DOHH2 (cell line): ENCODE measurements at regions not wholly inside any gene's neighbourhood (a gene's known extent, or its start where the extent isn't known, plus 50 kb on each side); places are given as distances from the start of the nearest gene placed in this dataset.
"Not testable (repeated sequence)": the region's sequence is repeated elsewhere in the genome, so short reads cannot be mapped to it uniquely, and the experiment has no call there.

Source experiments
- H3F3A ChIP-seq: fragments of 200-600 bp; sonication (generic), shearing (Covaris generic); 2 replicates; pipeline ENCODE4 v1.6.0; 2016; ENCODE audit warnings: antibody characterized with exemption, mild to moderate bottlenecking; ENCODE audit not compliant: control insufficient read depth, insufficient read depth
- H3K27ac ChIP-seq: fragments of 200-600 bp; sonication (generic); 2 replicates; pipeline ENCODE4 v1.5.1; 2014; ENCODE audit warnings: low read depth, mild to moderate bottlenecking, low read length, moderate library complexity
- H3K27me3 ChIP-seq: fragments of 200-600 bp; sonication (generic); 2 replicates; pipeline ENCODE4 v1.6.1; 2014; ENCODE audit warnings: mild to moderate bottlenecking, low read length, mixed read lengths; ENCODE audit not compliant: control insufficient read depth
- H3K36me3 ChIP-seq: fragments of 200-600 bp; sonication (generic); 2 replicates; pipeline ENCODE4 v1.6.1; 2014; ENCODE audit warnings: mild to moderate bottlenecking, low read length, moderate library complexity, mixed read lengths; ENCODE audit not compliant: control insufficient read depth
- H3K4me1 ChIP-seq: fragments of 200-600 bp; sonication (generic); 2 replicates; pipeline ENCODE4 v1.6.1; 2014; ENCODE audit warnings: mild to moderate bottlenecking, low read length, mixed read lengths; ENCODE audit not compliant: control insufficient read depth
- H3K4me2 ChIP-seq: fragments of 200-600 bp; sonication (generic); 2 replicates; pipeline ENCODE4 v1.6.0; 2014; ENCODE audit warnings: mild to moderate bottlenecking, low read length, moderate library complexity
- H3K4me3 ChIP-seq: fragments of 200-600 bp; sonication (generic); 2 replicates; pipeline ENCODE4 v1.5.1; 2014; ENCODE audit warnings: mild to moderate bottlenecking, low read length, mixed read lengths
- H3K79me2 ChIP-seq: fragments of 200-600 bp; sonication (generic); 2 replicates; pipeline ENCODE4 v1.6.1; 2014; ENCODE audit warnings: mild to moderate bottlenecking, low read length, mixed read lengths; ENCODE audit not compliant: control insufficient read depth
- H3K9me2 ChIP-seq: fragments of 200-600 bp; sonication (generic); replicated peaks from 2 replicates; pipeline ENCODE4 v1.6.1; 2014; ENCODE audit warnings: mild to moderate bottlenecking, low read length, mixed read lengths; ENCODE audit not compliant: control insufficient read depth
- H3K9me3 ChIP-seq: fragments of 200-600 bp; sonication (generic); 2 replicates; pipeline ENCODE4 v1.6.1; 2014; ENCODE audit warnings: antibody characterized with exemption, low read length, mixed read lengths; ENCODE audit not compliant: control insufficient read depth, insufficient read depth
- H4K20me1 ChIP-seq: fragments of 200-600 bp; sonication (generic); 2 replicates; pipeline ENCODE4 v1.6.0; 2014; ENCODE audit warnings: low read depth, mild to moderate bottlenecking, antibody characterized with exemption, low read length, moderate library complexity; ENCODE audit not compliant: control insufficient read depth, insufficient read depth
- CTCF ChIP-seq: fragments of 200-600 bp; sonication (generic); IDR thresholded peaks from one replicate; pipeline ENCODE4 v1.5.1; 2014; ENCODE audit warnings: antibody characterized with exemption, mild to moderate bottlenecking, low read depth, low read length; ENCODE audit not compliant: poor library complexity, severe bottlenecking
- EZH2phosphoT487 ChIP-seq: fragments of 200-600 bp; sonication (generic); IDR thresholded peaks from 2 replicates; pipeline ENCODE4 v1.6.1; 2017; ENCODE audit warnings: borderline replicate concordance, mild to moderate bottlenecking, antibody characterized with exemption, low read length, moderate library complexity, mixed read lengths

- H3K79me2 ChIP-seq, result no peaks in the 10 kb centered on the region
- H4K20me1 ChIP-seq, result no peaks in the 10 kb centered on the region
- H3K27ac ChIP-seq, result no peak overlapping the region
- H3K9me2 ChIP-seq, result no peaks in the 10 kb centered on the region
- H3K4me1 ChIP-seq, result no peaks in the 10 kb centered on the region
- H3F3A ChIP-seq, result no peaks in the 10 kb centered on the region
- no peak for TF ChIP-seq EZH2phosphoT487
- no peak for TF ChIP-seq CTCF
- no peaks in the 10 kb centered on the region for H3K27me3 ChIP-seq
- no peak overlapping the region for H3K4me3 ChIP-seq
- no peak overlapping the region for H3K4me2 ChIP-seq
- no peaks in the 10 kb centered on the region for H3K36me3 ChIP-seq
- H3K9me3 ChIP-seq, result no peaks in the 10 kb centered on the region
Measured at GRCh38 chr10:65100146-65100545, 1578.9 kb downstream of the REEP3 start.

GRCh38 chr10:65100881-65101280, 1579.7 kb downstream of the REEP3 start:
- not testable (repeated sequence) for H3K9me2 ChIP-seq, H3K79me2 ChIP-seq, H3K36me3 ChIP-seq, H3K9me3 ChIP-seq, H3K4me2 ChIP-seq, H3K4me1 ChIP-seq, H3K27me3 ChIP-seq, H4K20me1 ChIP-seq, H3F3A ChIP-seq, H3K27ac ChIP-seq, H3K4me3 ChIP-seq

- TF ChIP-seq EZH2phosphoT487 (no peak), CTCF (no peak)
- Histone ChIP-seq H3K9me2 (no peaks in the 10 kb centered on the region), H3F3A (no peaks in the 10 kb centered on the region), H3K79me2 (no peaks in the 10 kb centered on the region), H3K4me2 (no peak overlapping the region), H3K36me3 (no peaks in the 10 kb centered on the region), H3K4me3 (no peak overlapping the region), H3K27ac (no peak overlapping the region), H4K20me1 (no peaks in the 10 kb centered on the region), H3K4me1 (no peaks in the 10 kb centered on the region), H3K9me3 (no peaks in the 10 kb centered on the region), H3K27me3 (no peaks in the 10 kb centered on the region)
Measured at GRCh38 chr10:65110009-65110408, 1588.8 kb downstream of the REEP3 start.

- not testable (repeated sequence) for H3K79me2 ChIP-seq, H3K9me3 ChIP-seq, H3K27ac ChIP-seq, H3K27me3 ChIP-seq, H4K20me1 ChIP-seq, H3K9me2 ChIP-seq, H3F3A ChIP-seq, H3K4me2 ChIP-seq, H3K36me3 ChIP-seq, H3K4me1 ChIP-seq, H3K4me3 ChIP-seq
Measured at GRCh38 chr10:65111059-65111458, 1589.9 kb downstream of the REEP3 start.
